ENCODE measurements at regions not wholly inside any gene's neighbourhood (a gene's known extent, or its start where the extent isn't known, plus 50 kb on each side); places are given as distances from the start of the nearest gene placed in this dataset.

- no peak for DNase-seq
Observed at GRCh38 chr3:132821314-132821713, 99.1 kb upstream of the NPHP3 start.

GRCh38 chr3:132818251-132818650, 96.0 kb upstream of the NPHP3 start:
- no peak for DNase-seq

GRCh38 chr3:132817646-132818177, 95.5 kb upstream of the NPHP3 start:
- no peak for DNase-seq

GRCh38 chr3:132805071-132805470, 82.9 kb upstream of the NPHP3 start:
- DNase-seq, result no peak

GRCh38 chr3:132804498-132804897, 82.3 kb upstream of the NPHP3 start:
- no peak for DNase-seq

GRCh38 chr3:132803889-132804288, 81.7 kb upstream of the NPHP3 start:
- DNase-seq, result no peak

- DNase-seq, result no peak
Observed at GRCh38 chr3:132800958-132801357, 78.7 kb upstream of the NPHP3 start.

GRCh38 chr3:132790806-132791205, 68.6 kb upstream of the NPHP3 start:
- DNase-seq, result no peak

- DNase-seq, result no peak
Observed at GRCh38 chr3:132789959-132790358, 67.8 kb upstream of the NPHP3 start.

- DNase-seq, result no peak
Observed at GRCh38 chr3:132788301-132788671, 66.1 kb upstream of the NPHP3 start.

- no peak for DNase-seq
Observed at GRCh38 chr3:132787616-132788300, 65.5 kb upstream of the NPHP3 start.

GRCh38 chr3:132786890-132787289, 64.7 kb upstream of the NPHP3 start:
- no peak for DNase-seq

- DNase-seq, result no peak
Observed at GRCh38 chr3:132785292-132785691, 63.1 kb upstream of the NPHP3 start.

- DNase-seq, result no peak
Observed at GRCh38 chr3:132784502-132785025, 62.4 kb upstream of the NPHP3 start.

GRCh38 chr3:132783152-132783551, 60.9 kb upstream of the NPHP3 start:
- DNase-seq, result no peak

GRCh38 chr3:132781922-132782321, 59.7 kb upstream of the NPHP3 start:
- no peak for DNase-seq

- no peak for DNase-seq
Observed at GRCh38 chr3:132777171-132777570, 55.0 kb upstream of the NPHP3 start.

- no peak for DNase-seq
Observed at GRCh38 chr3:132773071-132773619, 50.9 kb upstream of the NPHP3 start.

GRCh38 chr3:132772252-132772651, 50.0 kb upstream of the NPHP3 start:
- DNase-seq, result no peak
